GM12878 (cell line): ENCODE measurements at regions not wholly inside any gene's neighbourhood (a gene's known extent, or its start where the extent isn't known, plus 50 kb on each side); places are given as distances from the start of the nearest gene placed in this dataset.

Experiments used
- ATAC-seq: fragments of 200-7000 bp; cut with Tn5 transposase; 3 replicates; pipeline ENCODE4 v1.9.1; 2020; ENCODE audit warnings: mild to moderate bottlenecking, moderate library complexity
- BruUV-seq: library from RNA; stranded (reverse); fragments of 400-500 nt; replicated peaks from 2 replicates; lab custom pipeline; 2021; lab: Mats Ljungman, UMichigan
- CTCF ChIA-PET: fragments of 300-600 bp; sonication (Branson Sonifier 250); formaldehyde crosslinking; extraction: SDS; loops from one replicate; lab custom pipeline; 2021; ENCODE audit warnings: inconsistent platforms; lab: Yijun Ruan, JAX
- POLR2A ChIA-PET: fragments of 350-600 bp; formaldehyde crosslinking; extraction: SDS; loops from one replicate; lab custom pipeline; 2021; ENCODE audit warnings: inconsistent platforms; lab: Charles Lee
- RAD21 ChIA-PET: fragments of 300-600 bp; sonication (Branson Sonifier 250); formaldehyde crosslinking; loops from one replicate; lab custom pipeline; 2023; ENCODE audit warnings: antibody characterized with exemption; ENCODE audit not compliant: unreplicated experiment; lab: Charles Lee
- SMC1A ChIA-PET: fragments of 300-600 bp; sonication (Branson Sonifier 250); formaldehyde crosslinking; loops from one replicate; lab custom pipeline; 2023; ENCODE audit not compliant: unreplicated experiment, uncharacterized antibody; lab: Charles Lee
- DNase-seq: peaks from one replicate; pipeline ENCODE4 v3.0.0-alpha.2; 2011; ENCODE audit warnings: low read depth, low spot score
- FAIRE-seq: peaks from 3 replicates; lab custom pipeline; 2011; peaks lifted over from hg19 to GRCh38; lab: Jason Lieb, UNC
- H2AFZ ChIP-seq: 2 replicates; pipeline ENCODE4 v1.6.0; 2011; ENCODE audit warnings: low read depth, low read length, control low read depth; ENCODE audit not compliant: control insufficient read depth
- H3K27ac ChIP-seq: 2 replicates; pipeline ENCODE4 v1.5.1; 2011; ENCODE audit warnings: control low read depth; ENCODE audit not compliant: control insufficient read depth, insufficient read depth
- H3K27me3 ChIP-seq, 2 experiments: replicated peaks in 1 of 2; 2 replicates each; pipeline versions ENCODE4 v1.6.0 to v1.6.1; 2011; ENCODE audit warnings: low read length in 1 of 2; ENCODE audit not compliant: control insufficient read depth in 2 of 2, insufficient read depth in 2 of 2
- H3K36me3 ChIP-seq, 2 experiments: 2 replicates each; pipeline ENCODE4 v1.5.1; 2011; ENCODE audit warnings: low read length in 1 of 2; ENCODE audit not compliant: control insufficient read depth in 2 of 2, insufficient read depth in 2 of 2
- H3K4me1 ChIP-seq: 2 replicates; pipeline ENCODE4 v1.6.1; 2011; ENCODE audit warnings: mild to moderate bottlenecking, low read length, moderate library complexity, mixed read lengths; ENCODE audit not compliant: control insufficient read depth, insufficient read depth
- H3K4me2 ChIP-seq: 2 replicates; pipeline ENCODE4 v1.6.0; 2011; ENCODE audit warnings: control low read depth; ENCODE audit not compliant: control insufficient read depth, insufficient read depth
- H3K4me3 ChIP-seq: fragments of 200-600 bp; sonication (generic); 2 replicates; pipeline ENCODE4 v1.5.1; 2016
- H3K79me2 ChIP-seq: 2 replicates; pipeline ENCODE4 v1.6.0; 2011; ENCODE audit warnings: low read length; ENCODE audit not compliant: control insufficient read depth, insufficient read depth
- H3K9ac ChIP-seq: 2 replicates; pipeline ENCODE4 v1.8.0; 2011; ENCODE audit warnings: low read length, control low read depth, mixed read lengths; ENCODE audit not compliant: control insufficient read depth, insufficient read depth
- H3K9me3 ChIP-seq: replicated peaks from 3 replicates; pipeline ENCODE4 v1.5.1; 2011; ENCODE audit warnings: mild to moderate bottlenecking, low read length; ENCODE audit not compliant: control insufficient read depth, insufficient read depth
- H4K20me1 ChIP-seq: 2 replicates; pipeline ENCODE4 v1.6.0; 2011; ENCODE audit not compliant: control insufficient read depth, insufficient read depth
- IRF4 ChIP-seq: IDR thresholded peaks from 2 replicates; pipeline ENCODE4 v1.6.1; 2011; ENCODE audit warnings: low read depth, low read length
- KAT2A ChIP-seq: conservative IDR thresholded peaks from 2 replicates; pipeline ENCODE4 v1.6.1; 2011; ENCODE audit warnings: low read depth, low read length; ENCODE audit not compliant: control insufficient read depth
- MXI1 ChIP-seq: fragments of 150-350 bp; IDR thresholded peaks from 2 replicates; pipeline ENCODE4 v1.6.1; 2011; ENCODE audit warnings: low read depth, mild to moderate bottlenecking, inconsistent platforms, low read length, improper control_type of control experiment
- STAT1 ChIP-seq: fragments of 450-650 bp; conservative IDR thresholded peaks from 2 replicates; pipeline ENCODE4 v1.6.1; 2014; ENCODE audit warnings: antibody characterized with exemption, mild to moderate bottlenecking
- TAF1 ChIP-seq: IDR thresholded peaks from 2 replicates; pipeline ENCODE4 v1.6.1; 2011; ENCODE audit warnings: mild to moderate bottlenecking, low read depth, low read length, borderline replicate concordance
- WGBS: methylation state at CpG from one replicate; pipeline ENCODE4 v1.1.6; 2016; ENCODE audit warnings: low lambda C conversion rate; ENCODE audit not compliant: insufficient replicate concordance, insufficient coverage; ENCODE audit errors: missing lambda C conversion rate; 5-methylcytosine and 5-hydroxymethylcytosine counted together
- in situ Hi-C: fragments of 300-500 bp; cut with MboI; formaldehyde crosslinking; loops from 9 replicates; pipeline ENCODE4 v1.14.3; 2018; ENCODE audit warnings: mixed read lengths
- intact Hi-C: fragments of 100-400 bp; cut with micrococcal nuclease; formaldehyde crosslinking; loops from one replicate; pipeline ENCODE4 v1.14.2; 2022; ENCODE audit not compliant: unreplicated experiment
- TF ChIP-seq, protein P1 (sequence below): fragments of 450-650 bp; IDR thresholded peaks from 2 replicates; pipeline ENCODE4 v1.6.1; 2017; ENCODE audit warnings: mild to moderate bottlenecking, moderate library complexity

- POLR2A ChIA-PET, result no interaction called here
- BruUV-seq, result no TSS peak
- H4K20me1 ChIP-seq, result no peaks in the 10 kb centered on the region
- H3K79me2 ChIP-seq, result no peaks in the 10 kb centered on the region
- SMC1A ChIA-PET, result interaction anchor here (1.1 kb wide), 1 partner anchor 12 kb away, joined by 3 read pairs; no protein-coding TSS in a partner anchor
- no peak overlapping the region for H2AFZ ChIP-seq
- in situ Hi-C loops, result no loop called here
- no peak for ATAC-seq
- CTCF ChIA-PET, result no interaction called here
- H3K9me3 ChIP-seq, result no peaks in the 10 kb centered on the region
- RAD21 ChIA-PET, result no interaction called here
- WGBS, result 13% methylated on average over 2 of the region's 2 CpGs
- no peak overlapping the region for H3K4me2 ChIP-seq
- intact Hi-C loops, result no loop called here
- H3K9ac ChIP-seq, result no peak overlapping the region
- H3K36me3 ChIP-seq, result no peaks in the 10 kb centered on the region
- H3K27ac ChIP-seq, result no peak overlapping the region
- DNase-seq, result no peak
- H3K4me1 ChIP-seq, result no peaks in the 10 kb centered on the region
- TF ChIP-seq STAT1 (no peak), MXI1 (no peak), KAT2A (no peak), TAF1 (no peak), IRF4 (no peak)
- TF ChIP-seq, protein P1, sequence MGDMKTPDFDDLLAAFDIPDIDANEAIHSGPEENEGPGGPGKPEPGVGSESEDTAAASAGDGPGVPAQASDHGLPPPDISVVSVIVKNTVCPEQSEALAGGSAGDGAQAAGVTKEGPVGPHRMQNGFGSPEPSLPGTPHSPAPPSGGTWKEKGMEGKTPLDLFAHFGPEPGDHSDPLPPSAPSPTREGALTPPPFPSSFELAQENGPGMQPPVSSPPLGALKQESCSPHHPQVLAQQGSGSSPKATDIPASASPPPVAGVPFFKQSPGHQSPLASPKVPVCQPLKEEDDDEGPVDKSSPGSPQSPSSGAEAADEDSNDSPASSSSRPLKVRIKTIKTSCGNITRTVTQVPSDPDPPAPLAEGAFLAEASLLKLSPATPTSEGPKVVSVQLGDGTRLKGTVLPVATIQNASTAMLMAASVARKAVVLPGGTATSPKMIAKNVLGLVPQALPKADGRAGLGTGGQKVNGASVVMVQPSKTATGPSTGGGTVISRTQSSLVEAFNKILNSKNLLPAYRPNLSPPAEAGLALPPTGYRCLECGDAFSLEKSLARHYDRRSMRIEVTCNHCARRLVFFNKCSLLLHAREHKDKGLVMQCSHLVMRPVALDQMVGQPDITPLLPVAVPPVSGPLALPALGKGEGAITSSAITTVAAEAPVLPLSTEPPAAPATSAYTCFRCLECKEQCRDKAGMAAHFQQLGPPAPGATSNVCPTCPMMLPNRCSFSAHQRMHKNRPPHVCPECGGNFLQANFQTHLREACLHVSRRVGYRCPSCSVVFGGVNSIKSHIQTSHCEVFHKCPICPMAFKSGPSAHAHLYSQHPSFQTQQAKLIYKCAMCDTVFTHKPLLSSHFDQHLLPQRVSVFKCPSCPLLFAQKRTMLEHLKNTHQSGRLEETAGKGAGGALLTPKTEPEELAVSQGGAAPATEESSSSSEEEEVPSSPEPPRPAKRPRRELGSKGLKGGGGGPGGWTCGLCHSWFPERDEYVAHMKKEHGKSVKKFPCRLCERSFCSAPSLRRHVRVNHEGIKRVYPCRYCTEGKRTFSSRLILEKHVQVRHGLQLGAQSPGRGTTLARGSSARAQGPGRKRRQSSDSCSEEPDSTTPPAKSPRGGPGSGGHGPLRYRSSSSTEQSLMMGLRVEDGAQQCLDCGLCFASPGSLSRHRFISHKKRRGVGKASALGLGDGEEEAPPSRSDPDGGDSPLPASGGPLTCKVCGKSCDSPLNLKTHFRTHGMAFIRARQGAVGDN, result no peak
- no peak for FAIRE-seq
- H3K27me3 ChIP-seq, result no peaks in the 10 kb centered on the region
- no peak overlapping the region for H3K4me3 ChIP-seq
Observed at GRCh38 chr3:144864646-144865045, 893.0 kb downstream of the DIPK2A start.
